SK-N-SH treated with all-trans-retinoic acid at 6 μM for 48 hours (cell line): ENCODE measurements at regions not wholly inside any gene's neighbourhood (a gene's known extent, or its start where the extent isn't known, plus 50 kb on each side); places are given as distances from the start of the nearest gene placed in this dataset.

Experiments
- ATAC-seq: fragments of 200-7000 bp; cut with Tn5 transposase; 3 replicates; pipeline ENCODE4 v1.9.1; 2020; ENCODE audit warnings: mild to moderate bottlenecking, moderate library complexity
- CREB5 ChIP-seq: fragments of 250-450 bp; sonication (Bioruptor Pico); IDR thresholded peaks from 2 replicates; pipeline ENCODE4 v1.5.1; 2020; ENCODE audit warnings: low read depth, mild to moderate bottlenecking, moderate library complexity
- CSDC2 ChIP-seq: fragments of 250-450 bp; sonication (Bioruptor Pico); IDR thresholded peaks from 2 replicates; pipeline ENCODE4 v1.5.0; 2020; ENCODE audit warnings: mild to moderate bottlenecking, moderate library complexity
- CSRNP3 ChIP-seq: fragments of 250-450 bp; sonication (Bioruptor Pico); IDR thresholded peaks from 2 replicates; pipeline ENCODE4 v1.5.1; 2021; ENCODE audit warnings: mild to moderate bottlenecking, moderate library complexity
- ESRRG ChIP-seq: fragments of 250-450 bp; sonication (Bioruptor Pico); IDR thresholded peaks from 2 replicates; pipeline ENCODE4 v1.6.1; 2021; ENCODE audit warnings: mild to moderate bottlenecking
- GLIS3 ChIP-seq: fragments of 250-450 bp; sonication (Bioruptor Pico); IDR thresholded peaks from 2 replicates; pipeline ENCODE4 v1.5.0; 2020; ENCODE audit warnings: mild to moderate bottlenecking, moderate library complexity
- ISL1 ChIP-seq: fragments of 250-450 bp; sonication (Bioruptor Pico); IDR thresholded peaks from 2 replicates; pipeline ENCODE4 v2.1.2; 2022; ENCODE audit warnings: mild to moderate bottlenecking, moderate library complexity
- OSR1 ChIP-seq: fragments of 250-450 bp; sonication (Bioruptor Pico); IDR thresholded peaks from 2 replicates; pipeline ENCODE4 v1.8.0; 2022; ENCODE audit warnings: moderate library complexity, mild to moderate bottlenecking, inconsistent platforms
- PATZ1 ChIP-seq: fragments of 250-450 bp; sonication (Bioruptor Pico); IDR thresholded peaks from 2 replicates; pipeline ENCODE4 v1.8.0; 2020; ENCODE audit warnings: mild to moderate bottlenecking, moderate library complexity, borderline replicate concordance
- POU6F1 ChIP-seq: fragments of 250-450 bp; sonication (Bioruptor Pico); IDR thresholded peaks from 2 replicates; pipeline ENCODE4 v1.8.0; 2021; ENCODE audit warnings: low read depth, mild to moderate bottlenecking, moderate library complexity, borderline replicate concordance
- PPARA ChIP-seq: fragments of 250-450 bp; sonication (Bioruptor Pico); IDR thresholded peaks from 2 replicates; pipeline ENCODE4 v1.5.0; 2020; ENCODE audit warnings: mild to moderate bottlenecking, borderline replicate concordance
- RARB ChIP-seq: fragments of 250-450 bp; sonication (Bioruptor Pico); IDR thresholded peaks from 2 replicates; pipeline ENCODE4 v1.8.0; 2021; ENCODE audit warnings: mild to moderate bottlenecking, moderate library complexity
- TCF4 ChIP-seq: fragments of 250-450 bp; sonication (Bioruptor Pico); IDR thresholded peaks from 2 replicates; pipeline ENCODE4 v1.8.0; 2021; ENCODE audit warnings: mild to moderate bottlenecking, moderate library complexity, borderline replicate concordance
- TOX ChIP-seq: fragments of 250-450 bp; sonication (Bioruptor Pico); IDR thresholded peaks from 2 replicates; pipeline ENCODE4 v1.8.0; 2021; ENCODE audit warnings: mild to moderate bottlenecking, moderate library complexity, borderline replicate concordance
- TSHZ2 ChIP-seq: fragments of 250-450 bp; sonication (Bioruptor Pico); IDR thresholded peaks from 2 replicates; pipeline ENCODE4 v1.5.0; 2020; ENCODE audit warnings: mild to moderate bottlenecking, moderate library complexity
- ZC3H10 ChIP-seq: fragments of 250-450 bp; sonication (Bioruptor Pico); IDR thresholded peaks from 2 replicates; pipeline ENCODE4 v1.5.1; 2021; ENCODE audit warnings: mild to moderate bottlenecking, moderate library complexity
- ZFP3 ChIP-seq: fragments of 250-450 bp; sonication (Bioruptor Pico); IDR thresholded peaks from 2 replicates; pipeline ENCODE4 v1.5.0; 2020; ENCODE audit warnings: mild to moderate bottlenecking, moderate library complexity
- ZNF565 ChIP-seq: fragments of 450-650 bp; formaldehyde crosslinking; conservative IDR thresholded peaks from 2 replicates; pipeline ENCODE4 v1.5.0; 2020; ENCODE audit warnings: low read depth, mild to moderate bottlenecking, moderate library complexity
- ZNF70 ChIP-seq: fragments of 450-650 bp; formaldehyde crosslinking; IDR thresholded peaks from 2 replicates; pipeline ENCODE4 v1.5.0; 2020; ENCODE audit warnings: mild to moderate bottlenecking, moderate library complexity
- ZNF8 ChIP-seq: fragments of 450-650 bp; formaldehyde crosslinking; IDR thresholded peaks from 2 replicates; pipeline ENCODE4 v1.5.0; 2020; ENCODE audit warnings: mild to moderate bottlenecking, moderate library complexity

- TF ChIP-seq ZC3H10 (CRISPR knock-in tag) (no peak), POU6F1 (CRISPR knock-in tag) (no peak), CSRNP3 (no peak), TCF4 (no peak), ZNF70 (no peak), TSHZ2 (CRISPR knock-in tag) (no peak), ZFP3 (CRISPR knock-in tag) (no peak), ZNF8 (CRISPR knock-in tag) (no peak), RARB (CRISPR knock-in tag) (no peak), CREB5 (CRISPR knock-in tag) (no peak), CSDC2 (CRISPR knock-in tag) (no peak), PATZ1 (CRISPR knock-in tag) (no peak)
- no peak for ATAC-seq
Observed at GRCh38 chr2:53432936-53433335, 334.7 kb upstream of the CHAC2 start.

- TF ChIP-seq PATZ1 (CRISPR knock-in tag) (no peak), ZNF8 (CRISPR knock-in tag) (no peak), ZFP3 (CRISPR knock-in tag) (no peak), CSRNP3 (no peak), TOX (CRISPR knock-in tag) (no peak), ISL1 (no peak), OSR1 (CRISPR knock-in tag) (no peak), ZNF565 (CRISPR knock-in tag) (no peak), RARB (CRISPR knock-in tag) (no peak), TSHZ2 (CRISPR knock-in tag) (no peak), ZNF70 (no peak), TCF4 (no peak), CSDC2 (CRISPR knock-in tag) (no peak), GLIS3 (CRISPR knock-in tag) (no peak), PPARA (CRISPR knock-in tag) (no peak), ESRRG (CRISPR knock-in tag) (no peak)
- ATAC-seq, result no peak
Observed at GRCh38 chr2:53429901-53430300, 337.7 kb upstream of the CHAC2 start.
